Testis (tissue), 2 donors: ENCODE measurements at regions not wholly inside any gene's neighbourhood (a gene's known extent, or its start where the extent isn't known, plus 50 kb on each side); places are given as distances from the start of the nearest gene placed in this dataset.

Experiments used
- DNase-seq: peaks from one replicate; pipeline ENCODE4 v3.0.0-alpha.2; 2019
- H3K27ac ChIP-seq, 2 donors: fragments of 200-600 bp; sonication (generic); one replicate each; pipeline ENCODE4 v1.5.1; 2019
- H3K27me3 ChIP-seq: fragments of 200-600 bp; sonication (generic); one replicate; pipeline ENCODE4 v1.5.1; 2019
- H3K36me3 ChIP-seq: fragments of 200-600 bp; sonication (generic); one replicate; pipeline ENCODE4 v1.5.1; 2017; ENCODE audit warnings: low read depth; ENCODE audit errors: missing control alignments
- H3K4me1 ChIP-seq: fragments of 200-600 bp; sonication (generic); one replicate; pipeline ENCODE4 v1.5.1; 2019
- H3K4me3 ChIP-seq, 2 donors: fragments of 200-600 bp; sonication (generic); one replicate each; pipeline ENCODE4 v1.5.1; 2017 to 2019
- H3K9me3 ChIP-seq: fragments of 200-600 bp; sonication (generic); one replicate; pipeline ENCODE4 v1.5.1; 2017
- CTCF ChIP-seq, 3 experiments: fragments of 450-650 bp in 2 of 3; fragments of 200-600 bp in 1 of 3; sonication (generic) in 1 of 3; IDR thresholded peaks; one replicate each; pipeline ENCODE4 v1.5.1; 2016 to 2019; ENCODE audit warnings: antibody characterized with exemption in 3 of 3, mild to moderate bottlenecking in 2 of 3, moderate library complexity in 1 of 3
- POLR2A ChIP-seq: fragments of 450-650 bp; IDR thresholded peaks from one replicate; pipeline ENCODE4 v1.6.1; 2017; ENCODE audit warnings: antibody characterized with exemption, mild to moderate bottlenecking, moderate library complexity
- WGBS, 2 donors: methylation state at CpG; one replicate each; pipeline ENCODE4 v1.1.5; 2018; 5-methylcytosine and 5-hydroxymethylcytosine counted together
- intact Hi-C: fragments of 100-400 bp; cut with DNase I; formaldehyde crosslinking; loops from one replicate; pipeline ENCODE4 v1.15.1; 2023; ENCODE audit warnings: low total_unique reads

GRCh38 chr7:152910545-152911225 is 151.1 kb downstream of the ACTR3B start:
- Histone ChIP-seq H3K27me3 (no peaks in the 10 kb centered on the region), H3K27ac (peak overlapping the region; percentile 71 to 79), H3K36me3 (no peaks in the 10 kb centered on the region), H3K9me3 (no peaks in the 10 kb centered on the region), H3K4me1 (peaks cover 30% of the 10 kb centered on the region), H3K4me3 (no peak overlapping the region)
- WGBS, 2 donors, result 41 to 55% methylated on average over 15 to 17 of the region's 17 CpGs
- TF ChIP-seq POLR2A (no peak), CTCF (IDR thresholded peaks at IDR 0.05) (no peak)
- peak; percentile 35 for DNase-seq
- intact Hi-C loops, result no loop called here

- Histone ChIP-seq H3K27ac (peak overlapping the region; percentile 71 to 79), H3K9me3 (no peaks in the 10 kb centered on the region), H3K36me3 (no peaks in the 10 kb centered on the region), H3K4me3 (no peak overlapping the region), H3K27me3 (no peaks in the 10 kb centered on the region), H3K4me1 (peaks cover 30% of the 10 kb centered on the region)
- DNase-seq, result no peak
- intact Hi-C loops, result no loop called here
- 73 to 91% methylated on average over 4 of the region's 4 CpGs for WGBS, 2 donors
- no peak for TF ChIP-seq POLR2A
- no peak for TF ChIP-seq CTCF (IDR thresholded peaks at IDR 0.05)
Observed at GRCh38 chr7:152911226-152911560, 151.6 kb downstream of the ACTR3B start.

- no peak for DNase-seq
- intact Hi-C loops, result no loop called here
- H3K4me1 ChIP-seq, result peaks cover 30% of the 10 kb centered on the region
- TF ChIP-seq POLR2A (no peak), CTCF (IDR thresholded peaks at IDR 0.05) (no peak)
- peak overlapping the region in 1 of 2 donors; percentile 23 for H3K27ac ChIP-seq
- H3K9me3 ChIP-seq, result no peaks in the 10 kb centered on the region
- no peaks in the 10 kb centered on the region for H3K36me3 ChIP-seq
- H3K27me3 ChIP-seq, result no peaks in the 10 kb centered on the region
- no peak overlapping the region for H3K4me3 ChIP-seq
- 77 to 78% methylated on average over 11 of the region's 11 CpGs for WGBS, 2 donors
Observed at GRCh38 chr7:152911922-152912321, 152.4 kb downstream of the ACTR3B start.

GRCh38 chr7:152912511-152912910 is 153.0 kb downstream of the ACTR3B start:
- Histone ChIP-seq H3K4me3 (no peak overlapping the region), H3K36me3 (no peaks in the 10 kb centered on the region), H3K4me1 (peaks cover 30% of the 10 kb centered on the region), H3K9me3 (no peaks in the 10 kb centered on the region), H3K27me3 (no peaks in the 10 kb centered on the region), H3K27ac (no peak overlapping the region)
- intact Hi-C loops, result no loop called here
- DNase-seq, result no peak
- 91 to 92% methylated on average over 5 of the region's 5 CpGs for WGBS, 2 donors
- TF ChIP-seq CTCF (IDR thresholded peaks at IDR 0.05) (no peak), POLR2A (no peak)

- Histone ChIP-seq H3K27me3 (no peaks in the 10 kb centered on the region), H3K4me1 (peaks cover 27% of the 10 kb centered on the region), H3K27ac (no peak overlapping the region), H3K4me3 (no peak overlapping the region), H3K36me3 (no peaks in the 10 kb centered on the region), H3K9me3 (no peaks in the 10 kb centered on the region)
- intact Hi-C loops, result no loop called here
- 57 to 69% methylated on average over 3 of the region's 3 CpGs for WGBS, 2 donors
- DNase-seq, result no peak
- TF ChIP-seq POLR2A, result no peak
- TF ChIP-seq CTCF (IDR thresholded peaks at IDR 0.05), result no peak
Observed at GRCh38 chr7:152913492-152913891, 153.9 kb downstream of the ACTR3B start.
